DMS79 treated with DMSO at 0.1 percent for 48 hours (cell line): ENCODE measurements at regions not wholly inside any gene's neighbourhood (a gene's known extent, or its start where the extent isn't known, plus 50 kb on each side); places are given as distances from the start of the nearest gene placed in this dataset.

ENCODE experiments used
- DNase-seq: peaks from one replicate; lab custom pipeline; 2025; lab: John Stamatoyannopoulos, UW

DNA sequence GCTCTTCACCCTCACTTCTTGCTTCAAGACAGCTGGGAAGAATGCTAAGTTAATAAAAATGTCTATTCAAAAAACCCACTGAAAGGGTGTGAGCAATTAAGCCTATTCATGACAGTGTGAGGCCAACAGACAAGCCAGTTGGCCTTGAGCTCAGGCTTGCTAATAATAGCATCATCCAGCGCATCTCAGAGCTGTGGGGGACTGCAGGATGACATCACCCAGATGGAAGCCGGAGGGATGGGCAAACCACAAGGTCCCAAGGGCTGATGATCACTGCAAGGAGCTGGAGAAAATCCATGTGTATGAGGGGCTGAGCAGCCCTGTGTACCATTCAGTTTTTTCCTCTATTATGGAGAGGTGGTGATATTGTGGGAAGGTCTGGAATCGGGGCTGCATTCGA, 770.4 kb downstream of the TNS3 start:
- no peak for DNase-seq

DNA sequence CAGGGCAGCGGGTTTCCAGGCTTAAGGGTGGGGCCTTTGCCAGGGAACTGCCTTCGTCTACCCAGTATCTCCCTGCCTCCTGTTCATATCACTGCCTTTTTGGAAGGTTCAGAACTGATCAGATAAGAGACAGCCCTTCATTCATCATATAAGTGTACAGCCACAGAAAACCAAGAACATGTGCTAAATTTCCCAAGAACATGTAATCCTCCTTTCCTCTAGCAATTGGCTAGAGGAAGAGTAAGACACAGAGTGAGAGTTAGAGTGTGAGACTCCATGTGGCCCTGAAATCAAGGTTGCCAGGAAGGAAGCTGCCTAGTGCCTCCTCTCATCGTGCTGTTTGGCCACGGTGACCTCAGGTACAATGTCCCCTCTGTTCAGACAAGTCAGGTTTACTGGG, 770.9 kb downstream of the TNS3 start:
- no peak for DNase-seq

DNA sequence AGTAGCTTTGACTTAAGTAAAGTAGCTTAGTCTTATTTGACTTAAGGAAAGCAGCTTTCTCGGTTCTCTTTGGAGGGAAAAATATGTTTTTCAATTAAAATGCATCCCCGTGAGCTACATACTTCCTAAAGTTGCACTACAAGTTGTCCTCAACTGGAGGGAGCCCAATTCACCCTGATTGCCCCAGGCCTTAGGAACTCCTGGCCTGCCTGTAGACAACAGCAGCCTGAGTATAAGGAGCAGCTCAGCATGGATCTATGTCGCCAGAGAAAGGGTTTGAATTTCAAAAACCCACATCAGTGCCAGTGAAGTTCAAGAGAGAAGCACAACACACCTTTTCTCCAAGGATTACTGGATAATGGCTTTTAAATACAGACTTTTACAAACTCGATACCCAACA, 772.0 kb downstream of the TNS3 start:
- no peak for DNase-seq

DNA sequence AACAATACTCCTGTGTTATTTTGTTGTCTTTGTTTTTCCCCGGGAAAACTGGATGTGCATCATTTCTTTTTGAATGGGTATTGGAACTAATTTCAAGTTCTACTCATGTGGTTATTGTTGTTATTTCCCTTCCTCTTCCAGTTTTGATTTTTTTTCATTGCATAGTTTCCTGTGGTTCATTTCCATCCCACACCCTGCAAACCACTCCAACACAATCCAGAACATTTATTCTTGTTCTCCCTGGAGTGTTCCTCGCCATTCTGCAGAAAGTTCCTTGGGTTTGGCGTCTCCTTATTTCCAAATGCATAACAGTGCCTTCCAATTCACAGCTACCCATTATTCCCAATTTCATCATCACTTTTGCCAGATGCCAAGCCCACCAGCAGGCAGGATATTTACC, 775.1 kb downstream of the TNS3 start:
- DNase-seq = no peak

DNA sequence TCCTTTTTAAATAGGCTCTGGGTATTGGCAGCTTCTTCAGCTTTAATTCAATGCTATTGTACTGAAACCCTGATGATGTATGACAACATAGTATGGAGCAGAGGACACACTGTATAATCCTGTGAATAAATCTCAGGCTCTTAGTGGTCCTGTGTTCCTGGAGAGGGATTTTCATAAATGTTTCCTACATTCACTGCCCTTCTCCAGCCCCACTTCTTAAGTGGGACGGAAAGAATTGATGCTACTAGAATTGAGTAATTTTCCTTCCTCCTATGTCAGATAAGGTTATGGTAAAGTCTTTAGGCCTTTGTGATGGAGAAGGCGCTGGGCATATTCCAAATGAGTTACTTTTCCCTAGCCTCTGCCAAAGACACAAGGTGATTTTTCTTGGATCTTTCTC, 779.4 kb downstream of the TNS3 start:
- DNase-seq = no peak

DNA sequence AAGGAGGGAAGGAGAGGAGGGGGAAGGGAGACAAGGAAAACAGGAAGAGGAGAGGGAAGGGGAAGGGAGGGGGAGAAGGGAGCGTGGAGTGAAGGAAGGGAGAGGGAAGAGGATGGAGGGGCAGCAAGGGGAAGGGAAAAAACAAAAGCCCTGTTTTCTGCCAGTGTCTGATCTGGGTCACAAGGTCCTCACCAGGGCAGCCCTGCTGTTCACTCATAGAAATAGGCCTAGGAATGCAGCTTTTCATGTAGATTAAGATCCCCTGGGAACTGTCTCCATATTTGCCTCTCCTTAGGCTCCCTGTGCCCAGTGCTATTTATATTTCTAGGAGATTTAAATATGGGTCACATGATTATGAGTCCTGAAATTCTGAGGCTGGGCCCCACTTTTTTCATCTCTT, 790.7 kb downstream of the TNS3 start:
- no peak for DNase-seq

DNA sequence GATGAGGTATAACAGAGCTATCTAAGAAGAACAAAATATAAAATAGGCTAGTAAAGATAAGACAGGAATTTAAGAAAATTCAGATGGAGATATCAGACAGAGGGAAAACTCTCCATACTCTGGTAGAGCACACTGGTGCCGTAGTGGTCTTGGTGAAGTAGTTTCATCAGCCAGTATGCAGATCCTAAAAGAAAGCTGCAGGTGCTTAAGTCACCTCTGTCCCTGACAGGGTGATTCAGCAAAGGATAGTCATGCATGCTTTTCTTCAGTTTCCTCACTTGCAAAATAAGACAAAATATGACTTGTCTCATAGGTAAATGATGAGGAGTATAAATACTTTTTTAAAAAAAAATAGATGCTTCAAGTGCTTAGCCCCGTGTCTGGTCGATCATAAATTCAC, 794.9 kb downstream of the TNS3 start:
- DNase-seq = no peak

DNA sequence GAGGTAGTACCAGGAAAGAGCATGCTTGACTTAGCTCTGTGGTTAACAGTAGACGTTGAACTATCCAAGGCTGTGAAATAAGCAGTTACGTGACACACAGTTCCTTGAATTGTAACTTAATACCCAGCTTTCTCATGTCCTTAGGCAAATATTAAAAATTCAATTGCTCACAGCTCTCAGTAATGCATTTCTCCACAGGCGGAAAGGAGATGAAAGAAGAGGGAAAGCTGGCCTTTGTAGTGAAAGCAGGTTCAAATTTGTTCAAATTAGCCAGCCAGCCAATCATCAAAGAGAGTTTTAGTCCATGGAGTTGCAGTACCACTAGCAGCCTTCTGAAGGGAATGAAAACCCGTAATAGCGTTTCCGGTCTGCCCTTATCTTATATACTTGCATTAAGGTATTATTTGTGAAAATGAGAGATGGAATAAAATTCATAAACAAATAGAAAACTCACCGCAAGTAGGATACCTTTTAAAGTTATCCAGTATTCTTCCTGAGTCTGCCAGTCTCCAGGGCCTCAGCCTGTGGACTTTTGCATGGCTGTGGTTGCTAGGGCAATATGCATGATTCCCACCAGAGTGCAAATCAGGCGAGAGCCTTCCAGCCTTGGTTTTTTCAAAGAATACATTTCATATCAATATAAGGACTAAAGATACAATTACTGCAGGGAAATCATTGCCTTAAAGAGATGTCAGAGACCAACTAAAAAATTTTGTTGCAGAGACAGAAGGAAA, 795.5 kb downstream of the TNS3 start:
- DNase-seq = no peak

DNA sequence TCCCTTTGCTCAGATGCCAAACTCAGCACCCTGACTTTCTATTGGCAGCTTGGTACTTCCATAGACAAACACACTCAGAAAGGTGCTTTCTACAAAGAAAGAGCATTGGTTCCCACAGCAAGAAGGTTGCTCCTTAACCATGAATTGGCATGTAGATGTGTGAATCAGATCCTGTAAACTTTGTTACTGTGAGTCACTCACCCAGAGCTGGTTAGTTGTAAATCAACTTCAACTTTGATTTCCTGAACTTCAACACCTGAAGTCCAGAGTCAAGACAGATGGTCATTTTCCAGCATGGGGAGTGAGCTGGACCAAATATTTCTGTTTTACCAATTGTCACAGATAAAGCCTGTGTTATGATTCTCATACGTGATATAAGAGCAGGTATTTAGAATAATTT, 797.2 kb downstream of the TNS3 start:
- no peak for DNase-seq

DNA sequence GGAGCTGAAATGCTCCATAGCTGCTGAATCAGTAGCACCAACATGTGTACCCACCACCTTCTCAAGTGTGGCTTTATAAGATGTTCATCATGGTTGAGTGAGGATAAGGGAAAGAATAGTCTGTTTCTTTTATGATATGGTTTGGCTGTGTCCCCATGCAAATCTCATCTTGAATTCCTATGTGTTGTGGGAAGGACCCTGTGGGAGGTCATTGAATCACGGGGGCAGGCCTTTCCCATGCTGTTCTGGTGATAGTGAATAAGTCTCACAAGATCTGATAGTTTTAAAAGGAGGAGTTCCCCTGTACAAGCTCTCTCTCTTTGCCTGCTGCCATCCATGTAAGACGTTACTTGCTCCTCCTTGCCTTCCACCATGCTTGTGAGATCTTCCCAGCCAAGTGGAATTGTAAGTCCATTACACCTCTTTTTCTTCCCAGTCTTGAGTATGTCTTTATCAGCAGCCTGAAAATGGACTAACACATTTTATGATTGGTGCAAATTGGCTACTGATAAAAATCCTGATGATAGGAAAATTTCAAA, 799.9 kb downstream of the TNS3 start:
- no peak for DNase-seq

DNA sequence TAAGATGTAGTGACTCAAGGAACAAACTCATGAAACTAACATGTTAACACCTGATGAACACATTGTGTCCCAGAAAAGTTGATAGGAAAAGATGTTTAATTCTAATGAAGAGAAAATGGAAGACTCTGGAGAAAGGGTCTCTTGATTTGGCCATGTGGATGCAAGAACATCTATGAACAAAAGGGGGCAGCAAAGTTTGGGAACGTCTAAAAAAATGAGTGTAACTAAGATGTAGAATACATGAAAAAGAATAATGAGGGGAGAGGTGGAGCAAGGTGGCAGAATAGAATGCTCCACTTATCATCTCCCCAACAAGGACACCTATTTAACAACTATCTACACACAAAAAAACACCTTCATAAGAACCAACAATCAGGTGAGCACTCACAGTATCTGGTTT, 805.1 kb downstream of the TNS3 start:
- no peak for DNase-seq

DNA sequence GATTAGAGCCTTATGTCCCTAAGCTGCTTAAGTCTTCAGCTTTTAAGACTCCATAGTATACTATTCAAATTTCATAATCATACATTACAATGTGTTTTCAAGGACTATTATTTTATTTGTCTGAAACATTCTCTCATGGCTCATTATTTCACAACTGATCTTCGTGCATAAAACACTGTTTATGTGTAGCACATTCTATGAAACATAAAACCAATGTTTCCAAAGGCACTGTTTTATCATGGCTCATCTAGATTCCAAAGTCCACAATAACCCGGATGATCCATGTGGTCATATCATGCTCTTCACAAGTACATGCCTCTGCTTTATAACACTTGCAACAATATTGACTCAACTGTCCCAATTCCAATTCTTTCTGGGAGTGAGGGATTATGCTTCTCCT, 806.1 kb downstream of the TNS3 start:
- DNase-seq = no peak

DNA sequence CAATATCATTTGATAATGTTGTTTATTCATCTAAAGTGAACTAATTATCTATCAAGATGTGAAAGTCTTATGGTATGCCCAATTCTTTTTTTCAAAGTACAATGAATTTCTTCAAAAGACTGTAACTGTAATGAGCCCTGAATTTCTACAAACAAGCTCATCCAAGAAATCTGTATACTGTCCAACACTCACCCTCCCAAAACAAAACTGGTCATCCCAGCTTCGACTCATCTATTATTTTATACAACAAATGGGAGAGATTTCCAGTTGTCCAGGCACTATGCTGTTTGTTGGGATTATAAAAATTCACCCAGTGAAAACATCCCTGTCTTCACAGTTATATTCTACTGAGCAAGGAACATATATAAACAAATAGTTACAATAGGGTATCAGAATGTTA, 806.9 kb downstream of the TNS3 start:
- DNase-seq = no peak

DNA sequence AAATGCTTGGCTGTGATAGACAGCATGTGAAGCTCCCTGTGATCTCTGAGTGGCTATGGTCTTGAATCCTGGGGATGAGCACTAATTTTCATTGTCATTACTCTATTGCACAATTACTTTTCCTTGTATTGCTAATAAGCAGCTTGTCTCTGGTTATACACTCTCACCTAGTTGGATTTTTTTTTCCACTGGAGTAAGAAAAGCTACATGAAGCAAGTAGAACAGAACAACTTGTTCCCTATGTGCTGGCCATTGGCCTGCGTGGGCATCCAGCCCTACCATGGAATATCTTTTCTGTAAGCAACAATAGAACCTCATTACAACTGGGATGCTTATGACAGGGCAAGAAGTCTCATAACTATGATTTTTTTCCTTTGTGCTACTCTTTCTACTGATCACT, 807.4 kb downstream of the TNS3 start:
- DNase-seq = no peak

DNA sequence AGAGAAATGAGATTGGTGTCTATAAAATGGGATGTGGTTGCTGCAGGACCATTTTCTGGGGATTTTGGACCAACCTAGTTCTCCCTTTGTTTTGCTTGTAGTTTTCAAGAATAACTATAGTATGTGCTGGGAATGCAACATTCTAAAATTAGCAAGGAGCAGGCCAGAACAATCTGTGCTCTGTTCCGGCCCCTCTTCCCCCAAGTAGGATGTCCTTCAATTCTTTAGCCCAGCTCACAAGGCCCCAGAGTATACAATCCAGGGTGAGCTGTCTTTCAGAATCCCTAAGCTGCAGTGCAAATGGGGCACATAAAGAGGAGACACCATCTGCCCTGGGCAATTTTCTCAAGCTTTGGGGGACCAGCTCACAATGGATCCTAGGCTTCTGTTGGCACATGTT, 809.1 kb downstream of the TNS3 start:
- DNase-seq = no peak

DNA sequence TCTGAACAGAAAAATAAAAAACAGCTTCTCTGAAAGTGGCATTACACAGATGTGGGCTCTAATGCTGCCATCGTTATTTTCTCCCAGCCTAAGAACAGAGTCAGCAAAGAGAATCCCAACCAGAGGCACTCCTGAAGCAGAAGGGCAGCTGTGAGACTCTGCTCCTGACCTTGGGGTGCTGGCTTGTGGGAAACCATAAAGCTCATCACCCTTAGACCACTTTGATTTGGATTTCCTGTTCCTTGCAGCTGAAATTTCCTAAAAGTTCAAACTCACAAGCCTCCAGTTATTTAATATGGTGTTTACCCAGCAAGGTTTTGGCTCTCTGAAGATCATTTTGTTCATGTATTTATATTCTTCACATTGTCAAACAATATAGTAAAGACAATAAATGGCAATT, 814.8 kb downstream of the TNS3 start:
- DNase-seq = no peak

DNA sequence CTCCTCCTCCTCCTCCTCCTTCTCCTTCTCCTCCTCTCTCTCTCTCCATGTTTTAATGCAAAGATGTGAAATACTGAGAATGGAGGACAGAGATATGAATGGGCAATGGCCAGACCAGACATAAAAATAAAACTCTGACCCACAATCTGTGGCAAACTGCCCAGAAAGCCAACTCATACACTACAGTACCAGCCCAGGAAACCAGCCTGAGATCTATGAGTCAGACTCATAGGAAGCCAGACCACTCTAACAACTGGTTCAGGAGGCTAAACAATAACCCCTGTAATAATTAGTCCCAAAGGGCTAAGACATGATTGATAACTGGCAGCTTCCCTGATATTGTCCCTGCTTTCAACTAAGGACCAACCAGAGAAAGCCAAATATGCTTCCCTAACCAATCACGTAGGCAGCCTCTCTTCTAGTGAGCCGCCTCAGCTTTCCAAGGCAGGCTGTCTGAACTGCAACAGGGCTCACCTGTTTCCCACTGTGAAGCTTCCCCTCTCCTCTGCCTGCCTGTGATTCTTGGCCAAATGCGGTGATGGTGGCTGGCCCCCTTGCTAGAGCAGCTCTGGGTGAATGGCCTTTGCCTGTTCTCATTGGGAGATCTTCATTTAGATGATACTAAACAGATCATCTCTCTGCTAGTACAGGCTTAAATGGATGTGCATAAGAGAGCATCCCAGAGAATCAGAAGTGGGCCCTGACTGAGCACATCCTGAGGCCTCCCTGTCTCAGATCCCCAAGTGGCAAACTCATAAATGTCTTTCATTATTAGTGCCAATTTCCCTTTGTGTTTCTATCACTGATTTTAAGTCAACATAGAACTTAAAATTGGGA, 817.6 kb downstream of the TNS3 start:
- no peak for DNase-seq

DNA sequence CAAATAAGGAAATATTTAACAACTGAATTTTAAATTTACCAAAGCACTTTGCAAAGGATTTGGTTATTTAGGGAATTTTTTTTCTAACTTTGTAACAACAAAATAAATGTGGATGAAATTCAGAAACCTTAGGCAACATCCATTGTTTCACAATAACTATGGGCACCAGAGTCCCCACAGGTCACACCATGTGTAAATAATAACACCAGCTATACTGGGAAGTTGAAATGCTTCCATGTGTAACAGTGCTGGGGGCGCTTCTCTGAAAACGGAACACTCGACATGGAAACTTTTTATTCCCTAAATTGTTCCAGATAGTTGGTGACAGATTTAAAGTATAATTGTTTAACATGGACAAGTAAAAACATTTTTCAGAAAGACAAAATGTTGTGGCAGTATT, 818.6 kb downstream of the TNS3 start:
- DNase-seq = no peak

DNA sequence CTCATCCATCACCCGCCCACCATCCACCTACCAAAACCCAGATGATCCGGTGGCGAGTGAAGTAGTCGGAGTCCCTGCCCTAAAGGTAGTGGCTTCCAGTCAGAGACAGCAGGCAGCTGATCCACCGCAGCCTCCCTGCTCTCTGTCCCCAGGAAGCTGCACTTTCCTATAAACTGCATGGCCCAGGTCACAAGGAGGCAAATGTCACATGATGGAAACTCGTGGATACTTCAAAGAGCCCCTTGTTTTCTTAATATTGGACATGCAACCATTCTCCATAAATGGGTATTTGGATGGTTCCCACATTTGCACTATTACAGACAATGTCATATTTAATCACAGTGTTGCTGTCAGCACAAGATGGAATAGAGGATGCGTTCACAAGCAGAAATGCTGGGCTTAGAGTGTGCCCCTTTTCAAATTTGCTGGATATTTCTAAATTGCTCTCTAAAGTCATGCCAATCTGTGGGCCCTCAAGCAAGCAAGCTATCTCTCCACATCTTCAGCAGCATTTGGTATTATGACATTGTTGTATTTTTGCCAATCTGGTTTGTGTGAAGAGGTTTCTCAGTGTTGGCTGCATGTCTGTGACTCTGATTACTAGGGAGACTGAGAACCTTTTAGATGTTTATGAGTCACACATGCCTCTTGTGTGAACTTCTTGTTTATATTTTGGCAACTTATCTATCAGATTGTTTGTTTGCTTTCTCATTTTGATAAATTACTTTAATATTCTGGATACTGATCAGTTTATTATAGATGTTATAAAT, 822.0 kb downstream of the TNS3 start:
- no peak for DNase-seq

DNA sequence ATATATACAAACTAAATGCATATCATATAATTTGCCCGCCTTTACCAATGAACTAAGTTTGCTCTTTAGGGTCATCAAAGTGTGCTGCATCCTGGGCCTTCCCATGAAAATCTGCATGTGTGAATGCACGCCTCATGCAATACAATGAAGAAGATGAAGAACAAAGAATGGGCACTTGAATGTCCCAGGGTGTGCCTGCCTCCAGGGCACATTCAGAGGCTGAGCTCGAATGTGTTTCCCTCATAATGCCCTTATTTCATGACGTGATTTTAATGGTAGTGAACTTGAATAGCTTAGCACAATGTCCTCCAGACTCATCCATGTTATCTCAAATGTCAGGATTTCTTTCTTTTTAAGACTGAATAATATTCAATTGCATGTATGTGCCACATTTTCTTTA, 824.9 kb downstream of the TNS3 start:
- DNase-seq = no peak

DNA sequence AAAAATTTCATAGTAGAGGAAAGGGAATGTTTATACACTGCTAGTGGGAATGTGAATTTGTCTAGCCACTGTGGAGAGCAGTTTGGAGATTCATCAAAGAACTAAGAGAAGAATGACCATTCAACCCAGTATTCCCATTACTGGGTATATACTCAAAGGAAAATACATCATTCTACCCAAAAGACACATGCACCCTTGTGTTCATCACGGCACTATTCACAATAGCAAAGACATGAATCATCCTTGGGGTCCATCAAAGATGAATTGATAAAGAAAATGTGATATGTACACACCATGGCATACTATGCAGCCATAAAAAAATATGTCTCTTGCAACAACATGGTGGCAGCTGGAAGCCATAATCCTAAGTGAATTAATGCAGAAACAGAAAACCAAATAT, 825.7 kb downstream of the TNS3 start:
- no peak for DNase-seq

DNA sequence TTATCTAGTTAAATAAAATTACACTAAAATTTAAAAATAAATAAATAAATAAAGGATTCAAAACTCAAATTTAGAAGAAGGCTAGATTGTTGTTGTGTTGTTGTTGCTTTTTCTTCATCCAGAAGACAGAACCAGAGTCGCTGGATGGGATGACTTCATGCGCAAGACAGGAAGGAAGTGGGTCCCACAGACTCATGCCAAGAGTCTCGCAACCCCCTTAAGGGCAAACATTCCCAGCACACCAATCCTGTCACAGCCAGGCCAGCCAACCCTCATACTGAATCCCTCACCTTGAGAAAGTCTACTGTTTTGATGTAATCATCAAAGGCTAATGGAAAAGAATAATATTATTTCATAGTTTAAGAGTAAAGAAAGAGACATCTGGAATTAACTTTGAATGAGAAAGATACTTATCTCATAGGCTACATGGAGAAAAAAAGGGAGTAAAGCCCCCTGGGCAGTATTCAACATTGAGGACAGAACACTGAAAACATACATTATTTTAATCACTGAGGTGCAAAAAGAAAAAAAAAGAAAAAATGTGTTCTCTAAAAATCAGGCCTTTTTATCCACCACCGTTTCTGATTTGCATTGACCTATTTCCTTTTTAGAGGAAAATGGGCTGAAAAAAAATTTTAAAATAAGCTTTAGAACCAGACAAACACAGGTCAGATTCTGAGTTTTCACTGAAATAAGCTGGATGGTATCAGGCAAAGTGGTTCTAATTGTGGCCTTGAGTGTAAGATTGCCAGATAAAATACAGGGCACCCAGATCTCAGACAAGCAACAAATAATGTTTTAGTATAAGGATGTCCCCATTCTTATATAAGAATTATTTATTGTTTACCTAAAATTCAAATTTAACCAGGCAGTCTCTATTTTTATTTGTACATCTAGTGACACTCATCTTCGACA, 826.5 kb downstream of the TNS3 start:
- DNase-seq = no peak
